ENCODE measurements at regions not wholly inside any gene's neighbourhood (a gene's known extent, or its start where the extent isn't known, plus 50 kb on each side); places are given as distances from the start of the nearest gene placed in this dataset.

DNA sequence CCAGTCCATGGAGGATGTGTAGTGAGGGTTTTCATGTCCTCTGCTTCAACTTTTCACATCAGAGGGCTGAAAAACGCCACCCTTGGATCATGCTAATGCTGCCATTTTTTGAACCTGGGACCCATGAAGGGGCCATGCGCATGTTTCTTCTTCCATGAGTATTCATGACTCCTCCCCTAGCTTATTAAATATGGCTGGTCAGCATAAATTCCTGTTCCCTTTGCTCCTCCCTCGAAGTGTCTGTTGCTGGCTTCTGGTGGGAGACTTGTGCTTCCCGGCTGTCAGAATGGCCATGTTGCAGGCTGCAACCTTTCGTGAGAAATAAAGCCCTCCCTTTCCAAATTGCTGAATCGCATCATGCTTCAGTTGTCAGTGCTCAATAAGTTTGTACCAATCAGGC lies 711.2 kb upstream of the KIRREL3 start:
- TF ChIP-seq TOX (CRISPR knock-in tag; IDR thresholded peaks at IDR 0.05; ENCODE audit: borderline replicate concordance) (no peak), RARB (CRISPR knock-in tag; IDR thresholded peaks at IDR 0.05) (no peak), ZNF70 (CRISPR knock-in tag; IDR thresholded peaks at IDR 0.05) (no peak), ZNF565 (CRISPR knock-in tag; conservative IDR thresholded peaks at IDR 0.05; ENCODE audit: low read depth) (no peak), ZNF8 (CRISPR knock-in tag; IDR thresholded peaks at IDR 0.05) (no peak), PPARA (CRISPR knock-in tag; IDR thresholded peaks at IDR 0.05; ENCODE audit: borderline replicate concordance) (no peak), ZFP30 (CRISPR knock-in tag; IDR thresholded peaks at IDR 0.05) (no peak), ESRRG (CRISPR knock-in tag; IDR thresholded peaks at IDR 0.05) (no peak)
- TF ChIP-seq, protein P1, sequence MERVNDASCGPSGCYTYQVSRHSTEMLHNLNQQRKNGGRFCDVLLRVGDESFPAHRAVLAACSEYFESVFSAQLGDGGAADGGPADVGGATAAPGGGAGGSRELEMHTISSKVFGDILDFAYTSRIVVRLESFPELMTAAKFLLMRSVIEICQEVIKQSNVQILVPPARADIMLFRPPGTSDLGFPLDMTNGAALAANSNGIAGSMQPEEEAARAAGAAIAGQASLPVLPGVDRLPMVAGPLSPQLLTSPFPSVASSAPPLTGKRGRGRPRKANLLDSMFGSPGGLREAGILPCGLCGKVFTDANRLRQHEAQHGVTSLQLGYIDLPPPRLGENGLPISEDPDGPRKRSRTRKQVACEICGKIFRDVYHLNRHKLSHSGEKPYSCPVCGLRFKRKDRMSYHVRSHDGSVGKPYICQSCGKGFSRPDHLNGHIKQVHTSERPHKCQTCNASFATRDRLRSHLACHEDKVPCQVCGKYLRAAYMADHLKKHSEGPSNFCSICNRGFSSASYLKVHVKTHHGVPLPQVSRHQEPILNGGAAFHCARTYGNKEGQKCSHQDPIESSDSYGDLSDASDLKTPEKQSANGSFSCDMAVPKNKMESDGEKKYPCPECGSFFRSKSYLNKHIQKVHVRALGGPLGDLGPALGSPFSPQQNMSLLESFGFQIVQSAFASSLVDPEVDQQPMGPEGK (CRISPR knock-in tag; IDR thresholded peaks at IDR 0.05; ENCODE audit: borderline replicate concordance), result no peak
- TF ChIP-seq, protein P2, sequence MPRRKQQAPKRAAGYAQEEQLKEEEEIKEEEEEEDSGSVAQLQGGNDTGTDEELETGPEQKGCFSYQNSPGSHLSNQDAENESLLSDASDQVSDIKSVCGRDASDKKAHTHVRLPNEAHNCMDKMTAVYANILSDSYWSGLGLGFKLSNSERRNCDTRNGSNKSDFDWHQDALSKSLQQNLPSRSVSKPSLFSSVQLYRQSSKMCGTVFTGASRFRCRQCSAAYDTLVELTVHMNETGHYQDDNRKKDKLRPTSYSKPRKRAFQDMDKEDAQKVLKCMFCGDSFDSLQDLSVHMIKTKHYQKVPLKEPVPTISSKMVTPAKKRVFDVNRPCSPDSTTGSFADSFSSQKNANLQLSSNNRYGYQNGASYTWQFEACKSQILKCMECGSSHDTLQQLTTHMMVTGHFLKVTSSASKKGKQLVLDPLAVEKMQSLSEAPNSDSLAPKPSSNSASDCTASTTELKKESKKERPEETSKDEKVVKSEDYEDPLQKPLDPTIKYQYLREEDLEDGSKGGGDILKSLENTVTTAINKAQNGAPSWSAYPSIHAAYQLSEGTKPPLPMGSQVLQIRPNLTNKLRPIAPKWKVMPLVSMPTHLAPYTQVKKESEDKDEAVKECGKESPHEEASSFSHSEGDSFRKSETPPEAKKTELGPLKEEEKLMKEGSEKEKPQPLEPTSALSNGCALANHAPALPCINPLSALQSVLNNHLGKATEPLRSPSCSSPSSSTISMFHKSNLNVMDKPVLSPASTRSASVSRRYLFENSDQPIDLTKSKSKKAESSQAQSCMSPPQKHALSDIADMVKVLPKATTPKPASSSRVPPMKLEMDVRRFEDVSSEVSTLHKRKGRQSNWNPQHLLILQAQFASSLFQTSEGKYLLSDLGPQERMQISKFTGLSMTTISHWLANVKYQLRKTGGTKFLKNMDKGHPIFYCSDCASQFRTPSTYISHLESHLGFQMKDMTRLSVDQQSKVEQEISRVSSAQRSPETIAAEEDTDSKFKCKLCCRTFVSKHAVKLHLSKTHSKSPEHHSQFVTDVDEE (CRISPR knock-in tag; IDR thresholded peaks at IDR 0.05), result no peak
- TF ChIP-seq, protein P3, sequence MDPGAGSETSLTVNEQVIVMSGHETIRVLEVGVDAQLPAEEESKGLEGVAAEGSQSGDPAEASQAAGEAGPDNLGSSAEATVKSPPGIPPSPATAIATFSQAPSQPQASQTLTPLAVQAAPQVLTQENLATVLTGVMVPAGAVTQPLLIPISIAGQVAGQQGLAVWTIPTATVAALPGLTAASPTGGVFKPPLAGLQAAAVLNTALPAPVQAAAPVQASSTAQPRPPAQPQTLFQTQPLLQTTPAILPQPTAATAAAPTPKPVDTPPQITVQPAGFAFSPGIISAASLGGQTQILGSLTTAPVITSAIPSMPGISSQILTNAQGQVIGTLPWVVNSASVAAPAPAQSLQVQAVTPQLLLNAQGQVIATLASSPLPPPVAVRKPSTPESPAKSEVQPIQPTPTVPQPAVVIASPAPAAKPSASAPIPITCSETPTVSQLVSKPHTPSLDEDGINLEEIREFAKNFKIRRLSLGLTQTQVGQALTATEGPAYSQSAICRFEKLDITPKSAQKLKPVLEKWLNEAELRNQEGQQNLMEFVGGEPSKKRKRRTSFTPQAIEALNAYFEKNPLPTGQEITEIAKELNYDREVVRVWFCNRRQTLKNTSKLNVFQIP (CRISPR knock-in tag; IDR thresholded peaks at IDR 0.05; ENCODE audit: borderline replicate concordance, low read depth), result no peak
- TF ChIP-seq, protein P4, sequence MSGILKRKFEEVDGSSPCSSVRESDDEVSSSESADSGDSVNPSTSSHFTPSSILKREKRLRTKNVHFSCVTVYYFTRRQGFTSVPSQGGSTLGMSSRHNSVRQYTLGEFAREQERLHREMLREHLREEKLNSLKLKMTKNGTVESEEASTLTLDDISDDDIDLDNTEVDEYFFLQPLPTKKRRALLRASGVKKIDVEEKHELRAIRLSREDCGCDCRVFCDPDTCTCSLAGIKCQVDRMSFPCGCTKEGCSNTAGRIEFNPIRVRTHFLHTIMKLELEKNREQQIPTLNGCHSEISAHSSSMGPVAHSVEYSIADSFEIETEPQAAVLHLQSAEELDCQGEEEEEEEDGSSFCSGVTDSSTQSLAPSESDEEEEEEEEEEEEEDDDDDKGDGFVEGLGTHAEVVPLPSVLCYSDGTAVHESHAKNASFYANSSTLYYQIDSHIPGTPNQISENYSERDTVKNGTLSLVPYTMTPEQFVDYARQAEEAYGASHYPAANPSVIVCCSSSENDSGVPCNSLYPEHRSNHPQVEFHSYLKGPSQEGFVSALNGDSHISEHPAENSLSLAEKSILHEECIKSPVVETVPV (CRISPR knock-in tag; IDR thresholded peaks at IDR 0.05), result no peak
